Hematopoietic multipotent progenitor cell (in vitro differentiated cells): ENCODE measurements at regions not wholly inside any gene's neighbourhood (a gene's known extent, or its start where the extent isn't known, plus 50 kb on each side); places are given as distances from the start of the nearest gene placed in this dataset.

ENCODE experiments used
- DNase-seq, 3 donors: peaks; one replicate each; pipeline ENCODE4 v3.0.0-alpha.2; 2011 to 2015; ENCODE audit warnings: low read depth in 2 of 3, low spot score in 2 of 3

DNA sequence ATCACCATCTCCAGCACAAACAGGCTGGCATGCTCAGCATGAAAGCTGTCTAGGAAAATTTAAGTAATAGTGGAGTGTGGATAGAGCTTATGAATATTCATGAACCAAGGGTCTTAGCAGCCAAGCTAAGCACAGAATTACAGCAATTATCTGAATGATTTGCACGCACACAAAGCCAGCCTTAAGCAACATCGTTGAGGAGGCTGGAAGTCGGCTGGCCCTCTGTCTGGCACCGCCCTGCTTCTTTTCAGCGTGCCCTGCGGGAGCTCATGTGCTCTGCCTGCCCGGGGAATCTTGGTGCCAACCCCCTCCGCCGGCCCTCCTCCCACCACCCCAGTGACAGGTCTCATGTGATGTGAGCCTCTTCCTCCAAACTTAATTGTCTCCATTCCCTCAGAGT lies 540.1 kb downstream of the CMPK2 start:
- DNase-seq: no peak

- DNase-seq: no peak
Measured at GRCh38 chr2:6326958-6327357, 538.7 kb downstream of the CMPK2 start.

- DNase-seq: no peak
Measured at GRCh38 chr2:6336752-6337471, 528.8 kb downstream of the CMPK2 start.

GRCh38 chr2:6337472-6337820 lies 528.3 kb downstream of the CMPK2 start:
- no peak for DNase-seq

GRCh38 chr2:6341588-6342129 lies 524.0 kb downstream of the CMPK2 start:
- DNase-seq: no peak

GRCh38 chr2:6342273-6342920 lies 523.3 kb downstream of the CMPK2 start:
- no peak for DNase-seq

DNA sequence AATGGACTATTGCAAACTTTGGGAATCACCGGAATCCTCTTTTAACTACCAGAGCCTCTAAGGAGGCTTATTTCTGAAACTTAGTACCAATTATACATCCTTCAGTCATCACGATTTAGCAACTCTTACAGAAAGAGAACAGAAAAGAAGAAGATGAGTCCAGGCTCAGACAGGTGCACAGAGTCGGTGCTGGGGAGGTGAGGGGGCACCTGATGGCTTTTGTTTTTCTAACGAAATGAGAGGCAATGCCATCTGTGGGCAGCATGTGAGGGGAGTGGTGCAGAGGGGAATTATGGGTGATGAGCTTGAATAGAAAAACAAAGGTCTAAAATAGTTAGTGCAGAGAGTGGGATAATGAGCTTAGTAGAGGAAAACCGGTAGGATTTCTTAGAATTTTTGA lies 522.6 kb downstream of the CMPK2 start:
- DNase-seq: no peak

DNA sequence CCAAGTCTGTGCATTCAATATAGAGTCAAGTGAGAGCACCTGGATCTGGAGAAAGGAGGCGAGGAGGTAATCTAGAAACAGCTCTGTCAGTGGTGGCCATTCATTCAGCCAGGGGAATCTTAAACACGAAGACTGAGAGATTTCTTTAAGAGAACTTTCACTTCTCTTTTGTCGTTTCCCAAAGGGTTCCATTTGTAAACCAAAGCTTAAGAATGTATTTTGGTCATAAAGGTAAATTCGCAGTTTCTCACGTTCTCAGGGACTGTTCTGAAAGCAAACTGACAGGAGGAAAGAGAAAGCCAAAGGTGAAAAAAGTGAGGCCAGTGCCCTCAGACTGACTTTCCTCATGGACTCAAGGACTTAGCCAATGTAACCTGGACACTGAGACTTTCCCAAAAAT lies 513.5 kb downstream of the CMPK2 start:
- no peak for DNase-seq

- no peak for DNase-seq
Measured at GRCh38 chr2:6352906-6353515, 512.7 kb downstream of the CMPK2 start.

- DNase-seq: no peak
Measured at GRCh38 chr2:6353669-6354068, 512.0 kb downstream of the CMPK2 start.

DNA sequence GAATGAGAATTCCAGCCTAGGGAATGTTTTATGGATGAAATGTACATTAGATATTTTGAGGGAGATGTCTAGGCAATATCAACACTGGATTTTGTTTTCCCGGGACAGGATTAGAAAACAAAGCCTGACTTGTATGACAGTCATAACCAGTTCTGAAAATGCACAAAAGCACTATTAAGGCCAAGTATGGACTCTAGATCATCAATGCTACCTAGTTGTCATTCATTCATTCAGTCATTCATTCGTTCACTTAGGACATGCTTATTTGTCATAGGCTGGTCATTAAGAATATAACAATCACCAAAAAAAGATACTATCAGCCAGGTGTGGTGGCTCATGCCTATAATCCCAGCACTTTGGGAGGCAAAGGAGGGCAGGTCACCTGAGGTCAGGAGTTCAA lies 511.2 kb downstream of the CMPK2 start:
- DNase-seq: no peak

DNA sequence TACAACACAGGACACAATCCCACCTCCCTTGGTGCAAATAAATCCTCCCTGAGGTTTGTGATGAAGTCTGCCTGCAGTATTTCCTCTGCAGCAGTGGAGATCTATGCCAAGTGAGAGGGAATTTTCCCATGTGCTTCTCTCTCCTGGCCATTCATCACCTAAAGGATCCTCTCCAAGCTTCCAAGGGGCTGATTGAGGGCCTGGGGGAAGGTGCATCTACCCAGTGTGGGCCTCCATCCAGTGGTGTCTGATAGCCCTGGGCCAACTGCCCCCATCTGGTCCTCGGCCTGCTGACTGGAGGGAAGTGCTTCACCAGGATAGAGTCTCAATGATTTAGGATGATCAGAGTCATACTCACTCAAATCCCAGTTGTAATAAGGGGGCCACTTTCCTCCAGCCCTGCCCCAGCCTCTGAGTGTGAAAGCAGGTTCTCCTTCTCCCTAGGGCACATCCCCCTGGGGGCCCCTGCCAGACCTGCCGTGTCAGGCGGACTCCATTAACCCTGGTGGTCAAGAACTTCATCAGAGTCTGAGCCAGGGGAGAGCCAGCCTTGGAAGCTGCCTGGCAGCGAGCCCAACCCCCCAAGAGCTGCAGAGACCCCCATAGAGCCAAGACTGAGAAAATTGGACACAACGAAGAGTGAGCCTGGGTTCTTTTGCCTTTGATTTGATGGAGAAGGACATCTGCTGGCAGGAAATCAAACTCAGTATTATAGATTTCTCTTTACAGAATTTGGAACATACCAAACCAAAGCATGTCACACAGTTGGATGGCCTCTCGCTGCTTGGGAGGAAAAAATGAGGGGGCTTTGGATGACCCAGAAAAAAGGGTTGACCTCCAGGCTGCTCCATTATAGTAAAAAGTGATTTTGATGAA lies 509.6 kb downstream of the CMPK2 start:
- no peak for DNase-seq

DNA sequence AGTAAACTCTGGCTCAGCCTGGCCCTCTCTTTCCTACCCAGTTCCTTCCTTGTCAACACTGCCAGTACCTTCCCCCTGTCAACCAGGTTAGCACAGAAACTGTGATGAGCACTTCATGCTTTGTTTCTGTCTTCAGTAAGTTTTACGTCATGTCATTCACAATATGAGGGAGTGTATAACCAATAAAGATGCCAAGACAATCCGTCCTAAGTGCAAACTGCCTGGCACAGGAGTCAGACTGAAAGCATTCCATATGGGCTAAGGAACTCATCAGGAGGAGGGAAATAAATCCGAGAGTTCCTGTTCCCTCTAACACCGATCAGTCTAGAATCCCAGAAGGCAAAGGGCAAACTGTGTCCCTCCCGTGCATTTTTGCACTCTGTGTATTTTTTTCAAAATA lies 507.2 kb downstream of the CMPK2 start:
- no peak for DNase-seq

GRCh38 chr2:6358985-6359384 lies 506.7 kb downstream of the CMPK2 start:
- DNase-seq: no peak

DNA sequence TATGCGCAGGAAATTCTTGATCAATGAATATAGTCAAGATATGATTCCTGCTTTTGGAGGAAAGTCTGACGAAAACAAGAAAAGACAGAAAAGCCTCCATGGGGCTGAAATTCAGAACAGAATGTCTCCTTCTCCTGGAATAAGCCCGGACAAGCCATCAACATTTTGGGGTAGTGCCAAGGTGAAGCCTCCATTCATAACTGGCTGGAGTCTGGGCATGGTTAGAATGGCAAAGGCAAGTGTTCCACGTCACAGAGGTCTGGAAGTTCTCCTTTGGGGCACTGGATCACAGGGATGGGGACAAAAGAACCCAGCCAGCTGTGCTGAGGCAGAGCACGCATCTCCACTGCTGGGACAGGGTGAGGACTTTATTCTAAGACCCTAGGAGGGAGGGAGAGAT lies 505.7 kb downstream of the CMPK2 start:
- DNase-seq: no peak

GRCh38 chr2:6362671-6363450 lies 502.8 kb downstream of the CMPK2 start:
- DNase-seq: no peak

GRCh38 chr2:6368281-6368680 lies 497.4 kb downstream of the CMPK2 start:
- DNase-seq: no peak

- no peak for DNase-seq
Measured at GRCh38 chr2:6369266-6369665, 496.4 kb downstream of the CMPK2 start.

- DNase-seq: no peak
Measured at GRCh38 chr2:6370753-6371551, 494.8 kb downstream of the CMPK2 start.
